HEK293 (cell line): ENCODE measurements at regions not wholly inside any gene's neighbourhood (a gene's known extent, or its start where the extent isn't known, plus 50 kb on each side); places are given as distances from the start of the nearest gene placed in this dataset.

Experiments
- GLI2 ChIP-seq: fragments of 450-650 bp; formaldehyde crosslinking; IDR thresholded peaks from 2 replicates; pipeline ENCODE4; 2017; ENCODE audit warnings: missing biosample characterization, missing genetic modification characterization, low read depth, borderline replicate concordance
- GLIS1 ChIP-seq: fragments of 450-650 bp; formaldehyde crosslinking; IDR thresholded peaks from 2 replicates; pipeline ENCODE4 v1.5.1; 2016; ENCODE audit warnings: missing biosample characterization, missing genetic modification characterization
- SCRT2 ChIP-seq: fragments of 450-650 bp; formaldehyde crosslinking; IDR thresholded peaks from 2 replicates; pipeline ENCODE4 v1.5.1; 2016; ENCODE audit warnings: missing biosample characterization, missing genetic modification characterization
- TCF7L2 ChIP-seq: IDR thresholded peaks from 2 replicates; pipeline ENCODE4 v1.6.1; 2011; ENCODE audit warnings: low read depth, mild to moderate bottlenecking, inconsistent platforms, low read length, moderate library complexity, borderline replicate concordance
- ZNF112 ChIP-seq: fragments of 450-650 bp; formaldehyde crosslinking; IDR thresholded peaks from 2 replicates; pipeline ENCODE4 v1.5.0; 2017; ENCODE audit warnings: missing biosample characterization, missing genetic modification characterization
- ZNF133 ChIP-seq: fragments of 450-650 bp; formaldehyde crosslinking; IDR thresholded peaks from 2 replicates; pipeline ENCODE4 v1.5.1; 2016; ENCODE audit warnings: missing biosample characterization, missing genetic modification characterization
- ZNF140 ChIP-seq: fragments of 450-650 bp; formaldehyde crosslinking; IDR thresholded peaks from 2 replicates; pipeline ENCODE4 v1.5.1; 2016; ENCODE audit warnings: missing biosample characterization, missing genetic modification characterization
- ZNF202 ChIP-seq: fragments of 450-650 bp; formaldehyde crosslinking; IDR thresholded peaks from 2 replicates; pipeline ENCODE4 v1.5.1; 2016; ENCODE audit warnings: missing biosample characterization, missing genetic modification characterization, borderline replicate concordance
- ZNF426 ChIP-seq: fragments of 450-650 bp; formaldehyde crosslinking; IDR thresholded peaks from 2 replicates; pipeline ENCODE4 v1.5.1; 2017; ENCODE audit warnings: missing biosample characterization, missing genetic modification characterization, mild to moderate bottlenecking, inconsistent platforms, moderate library complexity
- ZNF510 ChIP-seq: fragments of 450-650 bp; formaldehyde crosslinking; IDR thresholded peaks from 2 replicates; pipeline ENCODE4 v1.5.1; 2018; ENCODE audit warnings: mild to moderate bottlenecking, missing genetic modification characterization, missing biosample characterization; ENCODE audit not compliant: insufficient replicate concordance
- ZNF544 ChIP-seq: fragments of 450-650 bp; formaldehyde crosslinking; IDR thresholded peaks from 2 replicates; pipeline ENCODE4 v1.5.0; 2017; ENCODE audit warnings: missing biosample characterization, missing genetic modification characterization
- TF ChIP-seq, protein P1 (sequence below): fragments of 450-650 bp; formaldehyde crosslinking; conservative IDR thresholded peaks from 2 replicates; pipeline ENCODE4 v1.5.1; 2016; ENCODE audit warnings: low read depth, missing biosample characterization, missing genetic modification characterization
- TF ChIP-seq, protein P2 (sequence below): fragments of 450-650 bp; formaldehyde crosslinking; IDR thresholded peaks from 2 replicates; pipeline ENCODE4 v1.5.1; 2017; ENCODE audit warnings: missing biosample characterization, missing genetic modification characterization
- TF ChIP-seq, protein P3 (sequence below): fragments of 450-650 bp; formaldehyde crosslinking; IDR thresholded peaks from 2 replicates; pipeline ENCODE4 v1.5.1; 2016; ENCODE audit warnings: missing biosample characterization, missing genetic modification characterization, low read depth
- TF ChIP-seq, protein P4 (sequence below): fragments of 450-650 bp; formaldehyde crosslinking; IDR thresholded peaks from 2 replicates; pipeline ENCODE4 v1.5.1; 2016; ENCODE audit warnings: missing biosample characterization, missing genetic modification characterization
- TF ChIP-seq, protein P5 (sequence below): fragments of 450-650 bp; formaldehyde crosslinking; IDR thresholded peaks from 2 replicates; pipeline ENCODE4 v1.5.1; 2016; ENCODE audit warnings: missing biosample characterization, missing genetic modification characterization

DNA sequence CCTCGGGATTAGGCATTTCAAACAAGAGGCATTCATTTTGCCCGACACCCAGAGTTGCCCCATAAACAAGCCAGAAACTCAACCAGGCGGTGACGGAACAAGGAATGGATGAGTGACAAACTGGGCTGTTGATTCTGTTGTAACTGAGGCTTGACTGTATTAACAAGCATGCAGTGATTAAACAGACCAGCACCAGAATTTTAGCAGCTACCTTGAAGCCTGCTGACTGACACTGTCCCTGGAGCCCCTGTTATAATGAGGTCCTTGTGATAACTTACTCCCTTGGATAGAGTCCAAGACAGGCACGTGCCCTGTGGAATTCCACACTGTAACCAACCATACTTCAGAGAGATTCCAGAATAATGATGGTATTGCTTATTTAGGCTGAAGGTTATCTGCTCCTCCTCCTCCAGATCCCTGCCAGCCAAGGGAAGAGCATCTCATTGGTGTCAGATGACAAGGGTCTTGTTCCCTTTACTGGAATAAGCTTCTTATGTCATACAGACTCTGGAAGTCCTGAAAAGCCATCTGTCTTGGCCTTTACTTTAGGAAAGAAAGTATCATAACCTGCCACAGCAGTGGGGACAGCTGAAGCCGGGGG is 97.1 kb upstream of the RMDN2 start (continued):
- TF ChIP-seq, protein P1, sequence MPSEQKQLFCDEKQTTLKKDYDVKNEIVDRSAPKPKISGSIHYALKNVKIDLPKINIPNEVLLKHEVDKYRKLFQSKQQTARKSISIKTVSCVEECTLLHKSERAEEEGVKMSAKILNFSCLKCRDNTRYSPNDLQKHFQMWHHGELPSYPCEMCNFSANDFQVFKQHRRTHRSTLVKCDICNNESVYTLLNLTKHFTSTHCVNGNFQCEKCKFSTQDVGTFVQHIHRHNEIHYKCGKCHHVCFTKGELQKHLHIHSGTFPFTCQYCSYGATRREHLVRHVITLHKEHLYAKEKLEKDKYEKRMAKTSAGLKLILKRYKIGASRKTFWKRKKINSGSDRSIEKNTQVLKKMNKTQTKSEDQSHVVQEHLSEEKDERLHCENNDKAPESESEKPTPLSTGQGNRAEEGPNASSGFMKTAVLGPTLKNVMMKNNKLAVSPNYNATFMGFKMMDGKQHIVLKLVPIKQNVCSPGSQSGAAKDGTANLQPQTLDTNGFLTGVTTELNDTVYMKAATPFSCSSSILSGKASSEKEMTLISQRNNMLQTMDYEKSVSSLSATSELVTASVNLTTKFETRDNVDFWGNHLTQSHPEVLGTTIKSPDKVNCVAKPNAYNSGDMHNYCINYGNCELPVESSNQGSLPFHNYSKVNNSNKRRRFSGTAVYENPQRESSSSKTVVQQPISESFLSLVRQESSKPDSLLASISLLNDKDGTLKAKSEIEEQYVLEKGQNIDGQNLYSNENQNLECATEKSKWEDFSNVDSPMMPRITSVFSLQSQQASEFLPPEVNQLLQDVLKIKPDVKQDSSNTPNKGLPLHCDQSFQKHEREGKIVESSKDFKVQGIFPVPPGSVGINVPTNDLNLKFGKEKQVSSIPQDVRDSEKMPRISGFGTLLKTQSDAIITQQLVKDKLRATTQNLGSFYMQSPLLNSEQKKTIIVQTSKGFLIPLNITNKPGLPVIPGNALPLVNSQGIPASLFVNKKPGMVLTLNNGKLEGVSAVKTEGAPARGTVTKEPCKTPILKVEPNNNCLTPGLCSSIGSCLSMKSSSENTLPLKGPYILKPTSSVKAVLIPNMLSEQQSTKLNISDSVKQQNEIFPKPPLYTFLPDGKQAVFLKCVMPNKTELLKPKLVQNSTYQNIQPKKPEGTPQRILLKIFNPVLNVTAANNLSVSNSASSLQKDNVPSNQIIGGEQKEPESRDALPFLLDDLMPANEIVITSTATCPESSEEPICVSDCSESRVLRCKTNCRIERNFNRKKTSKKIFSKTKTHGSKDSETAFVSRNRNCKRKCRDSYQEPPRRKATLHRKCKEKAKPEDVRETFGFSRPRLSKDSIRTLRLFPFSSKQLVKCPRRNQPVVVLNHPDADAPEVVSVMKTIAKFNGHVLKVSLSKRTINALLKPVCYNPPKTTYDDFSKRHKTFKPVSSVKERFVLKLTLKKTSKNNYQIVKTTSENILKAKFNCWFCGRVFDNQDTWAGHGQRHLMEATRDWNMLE = no peak; the same call in 1 of the 2 replicates
- TF ChIP-seq GLIS1 (tag by site-specific recombination) (no peak), SCRT2 (tag by site-specific recombination) (0 out of 2 replicates have a peak, but pooled peaks have one; percentile 18), ZNF202 (tag by site-specific recombination) (no peak), GLI2 (tag by site-specific recombination) (no peak), ZNF112 (tag by site-specific recombination) (no peak), ZNF544 (tag by site-specific recombination) (no peak), TCF7L2 (peak; percentile 48; the same call in 1 of the 2 replicates), ZNF140 (no peak), ZNF133 (tag by site-specific recombination) (no peak), ZNF510 (tag by site-specific recombination) (no peak), ZNF426 (tag by site-specific recombination) (no peak)
- TF ChIP-seq, protein P2, sequence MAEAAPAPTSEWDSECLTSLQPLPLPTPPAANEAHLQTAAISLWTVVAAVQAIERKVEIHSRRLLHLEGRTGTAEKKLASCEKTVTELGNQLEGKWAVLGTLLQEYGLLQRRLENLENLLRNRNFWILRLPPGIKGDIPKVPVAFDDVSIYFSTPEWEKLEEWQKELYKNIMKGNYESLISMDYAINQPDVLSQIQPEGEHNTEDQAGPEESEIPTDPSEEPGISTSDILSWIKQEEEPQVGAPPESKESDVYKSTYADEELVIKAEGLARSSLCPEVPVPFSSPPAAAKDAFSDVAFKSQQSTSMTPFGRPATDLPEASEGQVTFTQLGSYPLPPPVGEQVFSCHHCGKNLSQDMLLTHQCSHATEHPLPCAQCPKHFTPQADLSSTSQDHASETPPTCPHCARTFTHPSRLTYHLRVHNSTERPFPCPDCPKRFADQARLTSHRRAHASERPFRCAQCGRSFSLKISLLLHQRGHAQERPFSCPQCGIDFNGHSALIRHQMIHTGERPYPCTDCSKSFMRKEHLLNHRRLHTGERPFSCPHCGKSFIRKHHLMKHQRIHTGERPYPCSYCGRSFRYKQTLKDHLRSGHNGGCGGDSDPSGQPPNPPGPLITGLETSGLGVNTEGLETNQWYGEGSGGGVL = no peak; the same call in 1 of the 2 replicates
- TF ChIP-seq, protein P3, sequence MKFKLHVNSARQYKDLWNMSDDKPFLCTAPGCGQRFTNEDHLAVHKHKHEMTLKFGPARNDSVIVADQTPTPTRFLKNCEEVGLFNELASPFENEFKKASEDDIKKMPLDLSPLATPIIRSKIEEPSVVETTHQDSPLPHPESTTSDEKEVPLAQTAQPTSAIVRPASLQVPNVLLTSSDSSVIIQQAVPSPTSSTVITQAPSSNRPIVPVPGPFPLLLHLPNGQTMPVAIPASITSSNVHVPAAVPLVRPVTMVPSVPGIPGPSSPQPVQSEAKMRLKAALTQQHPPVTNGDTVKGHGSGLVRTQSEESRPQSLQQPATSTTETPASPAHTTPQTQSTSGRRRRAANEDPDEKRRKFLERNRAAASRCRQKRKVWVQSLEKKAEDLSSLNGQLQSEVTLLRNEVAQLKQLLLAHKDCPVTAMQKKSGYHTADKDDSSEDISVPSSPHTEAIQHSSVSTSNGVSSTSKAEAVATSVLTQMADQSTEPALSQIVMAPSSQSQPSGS = no peak
- TF ChIP-seq, protein P4, sequence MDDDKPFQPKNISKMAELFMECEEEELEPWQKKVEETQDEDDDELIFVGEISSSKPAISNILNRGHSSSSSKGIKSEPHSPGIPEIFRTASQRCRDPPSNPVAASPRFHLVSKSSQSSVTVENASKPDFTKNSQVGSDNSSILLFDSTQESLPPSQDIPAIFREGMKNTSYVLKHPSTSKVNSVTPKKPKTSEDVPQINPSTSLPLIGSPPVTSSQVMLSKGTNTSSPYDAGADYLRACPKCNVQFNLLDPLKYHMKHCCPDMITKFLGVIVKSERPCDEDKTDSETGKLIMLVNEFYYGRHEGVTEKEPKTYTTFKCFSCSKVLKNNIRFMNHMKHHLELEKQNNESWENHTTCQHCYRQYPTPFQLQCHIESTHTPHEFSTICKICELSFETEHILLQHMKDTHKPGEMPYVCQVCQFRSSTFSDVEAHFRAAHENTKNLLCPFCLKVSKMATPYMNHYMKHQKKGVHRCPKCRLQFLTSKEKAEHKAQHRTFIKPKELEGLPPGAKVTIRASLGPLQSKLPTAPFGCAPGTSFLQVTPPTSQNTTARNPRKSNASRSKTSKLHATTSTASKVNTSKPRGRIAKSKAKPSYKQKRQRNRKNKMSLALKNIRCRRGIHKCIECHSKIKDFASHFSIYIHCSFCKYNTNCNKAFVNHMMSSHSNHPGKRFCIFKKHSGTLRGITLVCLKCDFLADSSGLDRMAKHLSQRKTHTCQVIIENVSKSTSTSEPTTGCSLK = no peak
- TF ChIP-seq, protein P5, sequence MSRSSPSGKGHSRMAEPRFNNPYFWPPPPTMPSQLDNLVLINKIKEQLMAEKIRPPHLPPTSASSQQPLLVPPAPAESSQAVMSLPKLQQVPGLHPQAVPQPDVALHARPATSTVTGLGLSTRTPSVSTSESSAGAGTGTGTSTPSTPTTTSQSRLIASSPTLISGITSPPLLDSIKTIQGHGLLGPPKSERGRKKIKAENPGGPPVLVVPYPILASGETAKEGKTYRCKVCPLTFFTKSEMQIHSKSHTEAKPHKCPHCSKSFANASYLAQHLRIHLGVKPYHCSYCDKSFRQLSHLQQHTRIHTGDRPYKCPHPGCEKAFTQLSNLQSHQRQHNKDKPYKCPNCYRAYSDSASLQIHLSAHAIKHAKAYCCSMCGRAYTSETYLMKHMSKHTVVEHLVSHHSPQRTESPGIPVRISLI (tag by site-specific recombination) = 0 out of 2 replicates have a peak, but pooled peaks have one; percentile 19
- TF ChIP-seq, all 188 proteins: peak for 26
